Prostate gland (tissue), 2 donors: ENCODE measurements at regions not wholly inside any gene's neighbourhood (a gene's known extent, or its start where the extent isn't known, plus 50 kb on each side); places are given as distances from the start of the nearest gene placed in this dataset.
A peak's percentile ranks its signal among the peaks of the same experiment; 100 is the strongest.

ENCODE experiments used
- DNase-seq: peaks from one replicate; pipeline ENCODE4 v3.0.0-alpha.2; 2019; ENCODE audit warnings: low spot score
- H3K27ac ChIP-seq, 2 donors: fragments of 200-600 bp; sonication (generic); 2 replicates each; pipeline ENCODE4 v1.5.1; 2017 to 2019
- H3K27me3 ChIP-seq: fragments of 200-600 bp; sonication (generic); replicated peaks from 2 replicates; pipeline ENCODE4 v1.5.1; 2019; ENCODE audit not compliant: insufficient read depth
- H3K36me3 ChIP-seq, 2 donors: fragments of 200-600 bp; sonication (generic); 1 replicate in 1 of 2; 2 replicates in 1 of 2; pipeline versions ENCODE4 v1.5.1 to v1.8.1; 2017 to 2019
- H3K4me1 ChIP-seq: fragments of 200-600 bp; sonication (generic); replicated peaks from 2 replicates; pipeline ENCODE4 v1.5.1; 2019
- H3K4me3 ChIP-seq, 2 donors: fragments of 200-600 bp; sonication (generic); 2 replicates each; pipeline ENCODE4 v1.5.1; 2017 to 2019
- H3K9me3 ChIP-seq: fragments of 200-600 bp; sonication (generic); 2 replicates; pipeline ENCODE4 v1.5.1; 2017
- CTCF ChIP-seq, 4 experiments: fragments of 200-600 bp in 2 of 4; fragments of 450-650 bp in 2 of 4; sonication (generic) in 2 of 4; IDR thresholded peaks; 1 replicate in 3 of 4; 2 replicates in 1 of 4; pipeline ENCODE4 v1.5.1; 2016 to 2019; ENCODE audit warnings: antibody characterized with exemption in 4 of 4, mild to moderate bottlenecking in 2 of 4, moderate library complexity in 2 of 4
- POLR2A ChIP-seq: fragments of 450-650 bp; IDR thresholded peaks from one replicate; pipeline ENCODE4 v1.6.1; 2016; ENCODE audit warnings: antibody characterized with exemption, mild to moderate bottlenecking
- POLR2AphosphoS5 ChIP-seq: sonication (generic); formaldehyde crosslinking; IDR thresholded peaks from one replicate; pipeline ENCODE4 v1.6.1; 2017; ENCODE audit warnings: antibody characterized with exemption
- WGBS: methylation state at CpG from one replicate; pipeline ENCODE4 v1.1.5; 2018; 5-methylcytosine and 5-hydroxymethylcytosine counted together
- intact Hi-C: fragments of 100-400 bp; cut with DNase I; formaldehyde crosslinking; loops from one replicate; pipeline ENCODE4 v1.14.2; 2022

DNA sequence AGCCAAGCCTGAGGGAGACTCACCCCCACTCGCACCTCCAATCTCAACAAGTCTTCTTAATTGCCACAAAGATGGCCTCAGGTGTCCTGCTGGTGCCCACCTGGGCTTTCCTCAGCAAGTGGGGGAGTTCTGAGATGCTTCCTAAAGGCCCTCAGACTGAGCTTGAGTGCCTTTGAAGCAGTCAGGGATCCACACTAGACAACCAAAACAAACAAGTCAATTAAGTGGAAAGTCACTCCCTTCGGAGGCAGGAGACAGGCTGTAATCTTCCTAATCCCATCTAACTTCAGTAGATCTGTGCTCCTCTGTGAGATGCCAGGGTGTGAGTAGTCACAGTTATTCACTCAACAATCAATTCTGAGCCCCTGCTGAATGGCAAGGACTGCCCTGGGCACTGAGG, 68.3 kb upstream of the SERP2 start:
- peaks cover 22% of the 10 kb centered on the region for H3K4me1 ChIP-seq
- intact Hi-C loops = loop anchor here (5.0 to 10.0 kb wide), 2 partner anchors 130 to 148 kb away; no protein-coding TSS in a partner anchor

DNA sequence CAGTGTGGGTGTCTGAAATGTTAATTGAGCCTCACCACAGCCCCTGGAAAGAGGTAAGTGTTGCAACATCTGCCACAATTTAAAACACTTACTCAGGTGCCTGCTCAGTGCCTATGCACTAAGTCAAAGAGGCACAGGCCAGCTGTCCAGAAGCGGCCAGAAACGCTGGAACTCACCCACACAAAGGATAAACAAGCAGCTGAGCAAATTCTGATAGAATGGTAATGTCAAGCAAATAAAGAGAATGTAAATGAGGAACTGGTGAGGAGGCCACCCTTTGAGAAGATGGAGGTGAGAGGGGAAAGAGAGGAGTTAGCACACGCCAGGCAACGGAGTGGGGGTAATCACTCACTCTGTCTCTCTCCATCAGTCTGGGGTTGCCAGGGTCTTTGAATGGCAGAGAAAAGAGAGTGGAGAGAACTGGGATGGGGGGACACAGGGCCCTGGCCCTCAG, 67.7 kb upstream of the SERP2 start:
- DNase-seq = no peak
- TF ChIP-seq CTCF (IDR thresholded peaks at IDR 0.05) (no peak), POLR2AphosphoS5 (no peak), POLR2A (no peak)
- Histone ChIP-seq H3K36me3 (no peaks in the 10 kb centered on the region), H3K27ac (peak overlapping the region; percentile 81 to 84), H3K4me1 (peaks cover 24% of the 10 kb centered on the region), H3K27me3 (no peaks in the 10 kb centered on the region), H3K9me3 (no peaks in the 10 kb centered on the region), H3K4me3 (no peak overlapping the region)
- WGBS = 33% methylated on average over 4 of the region's 4 CpGs
- intact Hi-C loops = loop anchor here (5.0 to 10.0 kb wide), 2 partner anchors 129 to 149 kb away; no protein-coding TSS in a partner anchor

More for the DNA sequence above, 68.3 kb upstream of the SERP2 start:
- no peak for DNase-seq
- Histone ChIP-seq H3K36me3 (no peaks in the 10 kb centered on the region), H3K27me3 (no peaks in the 10 kb centered on the region), H3K9me3 (no peaks in the 10 kb centered on the region), H3K27ac (peak overlapping the region; percentile 81 to 84), H3K4me3 (no peak overlapping the region)
- TF ChIP-seq POLR2AphosphoS5 (no peak), POLR2A (no peak), CTCF (IDR thresholded peaks at IDR 0.05) (no peak)
- 79% methylated on average over 2 of the region's 2 CpGs for WGBS

GRCh38 chr13:44306371-44307192, 67.0 kb upstream of the SERP2 start:
- TF ChIP-seq POLR2AphosphoS5 (peak; percentile 88), POLR2A (no peak)
- Histone ChIP-seq H3K4me1 (peaks cover 24% of the 10 kb centered on the region), H3K36me3 (no peaks in the 10 kb centered on the region), H3K27ac (peak overlapping the region; percentile 81 to 84), H3K9me3 (no peaks in the 10 kb centered on the region), H3K4me3 (no peak overlapping the region), H3K27me3 (no peaks in the 10 kb centered on the region)
- DNase-seq = peak; percentile 74
- intact Hi-C loops = loop anchor here (5.0 to 10.0 kb wide), 2 partner anchors 128 to 149 kb away; no protein-coding TSS in a partner anchor
- 13% methylated on average over 14 of the region's 14 CpGs for WGBS

GRCh38 chr13:44307255-44307654, 66.4 kb upstream of the SERP2 start:
- H3K4me1 ChIP-seq = peaks cover 24% of the 10 kb centered on the region
- H3K4me3 ChIP-seq = no peak overlapping the region
- no peaks in the 10 kb centered on the region for H3K27me3 ChIP-seq
- H3K27ac ChIP-seq = peak overlapping the region; percentile 81 to 84
- no peaks in the 10 kb centered on the region for H3K36me3 ChIP-seq
- no peak for TF ChIP-seq CTCF (IDR thresholded peaks at IDR 0.05)
- TF ChIP-seq POLR2A = no peak
- no peak for TF ChIP-seq POLR2AphosphoS5
- WGBS = 55% methylated on average over 4 of the region's 4 CpGs
- no peaks in the 10 kb centered on the region for H3K9me3 ChIP-seq
- intact Hi-C loops = loop anchor here (5.0 to 10.0 kb wide), 2 partner anchors 128 to 150 kb away; no protein-coding TSS in a partner anchor
- no peak for DNase-seq

DNA sequence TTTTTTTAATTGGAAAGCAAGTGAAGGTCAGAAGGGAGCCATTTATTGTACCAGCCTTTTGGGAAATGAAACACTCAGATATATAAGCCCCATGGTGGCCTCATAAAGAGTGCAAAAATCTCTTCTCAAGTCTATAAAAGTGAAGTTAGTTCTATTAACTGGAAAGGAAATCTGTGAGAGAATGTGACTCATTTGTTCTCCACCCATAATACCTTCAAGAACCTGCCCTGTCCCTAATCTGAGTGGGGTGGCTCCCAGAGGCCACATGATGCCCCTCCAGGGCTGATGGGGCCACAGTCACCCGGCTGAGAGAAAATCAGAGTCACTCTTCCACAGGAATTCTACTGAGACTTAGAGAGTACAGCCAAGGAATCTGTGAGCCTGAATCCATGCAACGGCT, 65.8 kb upstream of the SERP2 start:
- TF ChIP-seq POLR2AphosphoS5 (no peak), CTCF (IDR thresholded peaks at IDR 0.05) (no peak), POLR2A (no peak)
- H3K4me1 ChIP-seq = peaks cover 24% of the 10 kb centered on the region

More for the DNA sequence above, 65.8 kb upstream of the SERP2 start:
- 51% methylated on average over 2 of the region's 2 CpGs for WGBS
- H3K4me3 ChIP-seq = no peak overlapping the region
- no peaks in the 10 kb centered on the region for H3K36me3 ChIP-seq
- intact Hi-C loops = loop anchor here (5.0 to 10.0 kb wide), 2 partner anchors 127 to 151 kb away; no protein-coding TSS in a partner anchor
- H3K27me3 ChIP-seq = no peaks in the 10 kb centered on the region
- H3K9me3 ChIP-seq = no peaks in the 10 kb centered on the region
- no peak for DNase-seq
- peak overlapping the region; percentile 81 to 84 for H3K27ac ChIP-seq
